ENCODE measurements at regions not wholly inside any gene's neighbourhood (a gene's known extent, or its start where the extent isn't known, plus 50 kb on each side); places are given as distances from the start of the nearest gene placed in this dataset.

- no peaks in the 10 kb centered on the region for H3K9me3 ChIP-seq
- DNase-seq (ENCODE audit: low spot score) (no peak), ATAC-seq (ENCODE audit: insufficient number of reproducible peaks, low FRiP score, low read depth) (no peak)
- no peaks in the 10 kb centered on the region for H3K27me3 ChIP-seq (replicated peaks; ENCODE audit: insufficient read depth)
- TF ChIP-seq CTCF (IDR thresholded peaks at IDR 0.05), result no peak
- H3K4me1 ChIP-seq (ENCODE audit: control insufficient read depth in 1 of 2, low read depth in 2 of 2), result no peaks in the 10 kb centered on the region
- H3K36me3 ChIP-seq, result no peaks in the 10 kb centered on the region
- H3K4me3 ChIP-seq, result no peak overlapping the region
- no peak overlapping the region for H3K27ac ChIP-seq
These were observed 81.1 kb upstream of the ADO start for GRCh38 chr10:62723375-62723774.

GRCh38 chr10:62724465-62724864 lies 80.1 kb upstream of the ADO start:
- ATAC-seq (ENCODE audit: insufficient number of reproducible peaks, low FRiP score, low read depth), result no peak
- Histone ChIP-seq H3K9me3 (no peaks in the 10 kb centered on the region), H3K27me3 (replicated peaks; ENCODE audit: insufficient read depth) (no peaks in the 10 kb centered on the region), H3K4me3 (no peak overlapping the region), H3K36me3 (no peaks in the 10 kb centered on the region), H3K27ac (no peak overlapping the region), H3K4me1 (ENCODE audit: control insufficient read depth in 1 of 2, low read depth in 2 of 2) (no peaks in the 10 kb centered on the region)
- DNase-seq (ENCODE audit: low spot score), result no peak
- no peak for TF ChIP-seq CTCF (IDR thresholded peaks at IDR 0.05)

- Histone ChIP-seq H3K9me3 (no peaks in the 10 kb centered on the region), H3K4me3 (no peak overlapping the region), H3K27ac (no peak overlapping the region), H3K4me1 (ENCODE audit: control insufficient read depth in 1 of 2, low read depth in 2 of 2) (no peaks in the 10 kb centered on the region), H3K36me3 (no peaks in the 10 kb centered on the region), H3K27me3 (replicated peaks; ENCODE audit: insufficient read depth) (no peaks in the 10 kb centered on the region)
- no peak for ATAC-seq (ENCODE audit: insufficient number of reproducible peaks, low FRiP score, low read depth)
- DNase-seq (ENCODE audit: low spot score), result no peak
- TF ChIP-seq CTCF (IDR thresholded peaks at IDR 0.05), result no peak
These were observed 78.4 kb upstream of the ADO start for GRCh38 chr10:62726142-62726541.

- Histone ChIP-seq H3K27ac (no peak overlapping the region), H3K9me3 (no peaks in the 10 kb centered on the region), H3K36me3 (no peaks in the 10 kb centered on the region), H3K27me3 (replicated peaks; ENCODE audit: insufficient read depth) (no peaks in the 10 kb centered on the region), H3K4me1 (ENCODE audit: control insufficient read depth in 1 of 2, low read depth in 2 of 2) (no peaks in the 10 kb centered on the region), H3K4me3 (no peak overlapping the region)
- TF ChIP-seq CTCF (IDR thresholded peaks at IDR 0.05), result no peak
- DNase-seq (ENCODE audit: low spot score) (no peak), ATAC-seq (ENCODE audit: insufficient number of reproducible peaks, low FRiP score, low read depth) (no peak)
These were observed 77.9 kb upstream of the ADO start for GRCh38 chr10:62726638-62727037.

GRCh38 chr10:62727934-62728333 lies 76.6 kb upstream of the ADO start:
- H3K36me3 ChIP-seq, result no peaks in the 10 kb centered on the region
- ATAC-seq (ENCODE audit: insufficient number of reproducible peaks, low FRiP score, low read depth), result no peak
- no peaks in the 10 kb centered on the region for H3K9me3 ChIP-seq
- no peak overlapping the region for H3K27ac ChIP-seq
- no peak for TF ChIP-seq CTCF (IDR thresholded peaks at IDR 0.05)
- H3K4me3 ChIP-seq, result no peak overlapping the region
- no peaks in the 10 kb centered on the region for H3K27me3 ChIP-seq (replicated peaks; ENCODE audit: insufficient read depth)
- H3K4me1 ChIP-seq (ENCODE audit: control insufficient read depth in 1 of 2, low read depth in 2 of 2), result no peaks in the 10 kb centered on the region
- DNase-seq (ENCODE audit: low spot score), result no peak

Measured in thoracic aorta (tissue), 2 donors.